HepG2 (cell line): ENCODE measurements at regions not wholly inside any gene's neighbourhood (a gene's known extent, or its start where the extent isn't known, plus 50 kb on each side); places are given as distances from the start of the nearest gene placed in this dataset.
A peak's percentile ranks its signal among the peaks of the same experiment; 100 is the strongest.

ENCODE experiments used
- AKAP8 ChIP-seq: sonication (generic); formaldehyde crosslinking; IDR thresholded peaks from 2 replicates; pipeline ENCODE4 v1.5.1; 2020; ENCODE audit warnings: mild to moderate bottlenecking, missing genetic modification reagents
- ATF1 ChIP-seq: IDR thresholded peaks from 2 replicates; pipeline ENCODE4 v1.6.1; 2016; ENCODE audit warnings: mild to moderate bottlenecking, control low read depth
- FOXJ3 ChIP-seq: sonication (generic); formaldehyde crosslinking; IDR thresholded peaks from 2 replicates; pipeline ENCODE4 v1.4.0; 2020; ENCODE audit warnings: missing genetic modification reagents, mild to moderate bottlenecking, borderline replicate concordance
- GABPA ChIP-seq, 2 experiments: IDR thresholded peaks; 2 replicates each; pipeline ENCODE4 v1.6.1; 2011 to 2016; ENCODE audit warnings: low read depth in 2 of 2, low read length in 1 of 2, missing biosample characterization in 1 of 2, missing genetic modification characterization in 1 of 2
- GLI4 ChIP-seq: sonication (generic); formaldehyde crosslinking; IDR thresholded peaks from 2 replicates; pipeline ENCODE4 v1.5.1; 2020; ENCODE audit warnings: missing genetic modification reagents, mild to moderate bottlenecking, moderate library complexity, borderline replicate concordance
- HMG20A ChIP-seq: IDR thresholded peaks from 2 replicates; pipeline ENCODE4 v1.6.1; 2016; ENCODE audit warnings: borderline replicate concordance
- MIER3 ChIP-seq: IDR thresholded peaks from 2 replicates; pipeline ENCODE4 v1.6.1; 2016; ENCODE audit warnings: missing compliant biosample characterization, borderline replicate concordance
- MXI1 ChIP-seq: IDR thresholded peaks from 3 replicates; pipeline ENCODE4 v1.6.1; 2012; ENCODE audit warnings: low read depth, low read length, inconsistent platforms, borderline replicate concordance
- NFIC ChIP-seq: IDR thresholded peaks from 2 replicates; pipeline ENCODE4 v1.6.1; 2012; ENCODE audit warnings: mild to moderate bottlenecking, low read length, inconsistent platforms
- PAXIP1 ChIP-seq: sonication (generic); formaldehyde crosslinking; conservative IDR thresholded peaks from 2 replicates; pipeline ENCODE4 v1.4.0; 2020; ENCODE audit warnings: mild to moderate bottlenecking, missing genetic modification reagents, moderate library complexity
- RARA ChIP-seq: IDR thresholded peaks from 2 replicates; pipeline ENCODE4 v1.6.1; 2016; ENCODE audit warnings: missing genetic modification reagents, missing compliant biosample characterization
- RCOR2 ChIP-seq: IDR thresholded peaks from 2 replicates; pipeline ENCODE4 v1.6.1; 2016; ENCODE audit warnings: missing biosample characterization, missing genetic modification reagents
- RFX3 ChIP-seq: IDR thresholded peaks from 2 replicates; pipeline ENCODE4 v1.6.1; 2016; ENCODE audit warnings: missing biosample characterization, missing genetic modification reagents
- RXRB ChIP-seq: IDR thresholded peaks from 2 replicates; pipeline ENCODE4 v1.6.1; 2016; ENCODE audit warnings: borderline replicate concordance, missing genetic modification reagents, missing compliant biosample characterization
- SMAD3 ChIP-seq: sonication (generic); formaldehyde crosslinking; IDR thresholded peaks from 2 replicates; pipeline ENCODE4 v1.4.0; 2020; ENCODE audit warnings: missing genetic modification reagents
- SOX13 ChIP-seq, 3 experiments: fragments of 450-650 bp in 1 of 3; sonication (generic) in 1 of 3; formaldehyde crosslinking in 1 of 3; IDR thresholded peaks in 2 of 3; conservative IDR thresholded peaks in 1 of 3; 2 replicates each; pipeline versions ENCODE4 v1.5.0 to v1.6.1; 2016 to 2020; ENCODE audit warnings: antibody characterized with exemption in 1 of 3, mild to moderate bottlenecking in 1 of 3, missing compliant biosample characterization in 1 of 3, missing genetic modification reagents in 1 of 3, moderate library complexity in 1 of 3
- TFE3 ChIP-seq: IDR thresholded peaks from 2 replicates; pipeline ENCODE4 v1.6.1; 2016
- TIGD3 ChIP-seq: sonication (generic); formaldehyde crosslinking; IDR thresholded peaks from 2 replicates; pipeline ENCODE4 v1.5.1; 2020; ENCODE audit warnings: mild to moderate bottlenecking, missing genetic modification reagents, borderline replicate concordance
- ZNF264 ChIP-seq: sonication (generic); formaldehyde crosslinking; IDR thresholded peaks from 2 replicates; pipeline ENCODE4 v1.4.0; 2020; ENCODE audit warnings: missing genetic modification reagents
- ZNF503 ChIP-seq: sonication (generic); formaldehyde crosslinking; IDR thresholded peaks from 2 replicates; pipeline ENCODE4 v1.4.0; 2020; ENCODE audit warnings: missing genetic modification reagents
- ZNF782 ChIP-seq: sonication (generic); formaldehyde crosslinking; IDR thresholded peaks from 2 replicates; pipeline ENCODE4 v1.4.0; 2020; ENCODE audit warnings: missing genetic modification reagents, mild to moderate bottlenecking, borderline replicate concordance
- ZSCAN20 ChIP-seq: sonication (generic); formaldehyde crosslinking; IDR thresholded peaks from 2 replicates; pipeline ENCODE4 v1.4.0; 2020; ENCODE audit warnings: missing genetic modification reagents, mild to moderate bottlenecking, borderline replicate concordance

GRCh38 chr3:148262980-148263379, 434.7 kb upstream of the AGTR1 start (continued):
- TF ChIP-seq GABPA (IDR thresholded peaks at IDR 0.05; ENCODE audit: low read depth, low read length) (no peak), GABPA (CRISPR knock-in tag; IDR thresholded peaks at IDR 0.05; ENCODE audit: low read depth) (no peak), GLI4 (CRISPR knock-in tag) (no peak), RCOR2 (CRISPR knock-in tag) (peak; percentile 36; the same call in 1 of the 2 replicates), SMAD3 (CRISPR knock-in tag) (peak; percentile 34; the same call in 1 of the 2 replicates), MXI1 (no peak), TIGD3 (CRISPR knock-in tag) (no peak), RFX3 (no peak), PAXIP1 (CRISPR knock-in tag) (peak; percentile 78), RXRB (CRISPR knock-in tag) (peak; percentile 45), SOX13 (IDR thresholded peaks at IDR 0.05) (peak; percentile 43; the same call in 1 of the 2 replicates), SOX13 (CRISPR knock-in tag; conservative IDR thresholded peaks at IDR 0.05 in 1 of 2, IDR thresholded peaks at IDR 0.05 in 1 of 2) (peak in 1 of 2 experiments; percentile 91; a peak in 2 of 4 replicates), ZNF503 (CRISPR knock-in tag) (no peak), ZNF782 (CRISPR knock-in tag) (no peak), ZSCAN20 (no peak), ATF1 (CRISPR knock-in tag) (peak; percentile 35; the same call in 1 of the 2 replicates), HMG20A (CRISPR knock-in tag) (peak; percentile 77; the same call in 1 of the 2 replicates), FOXJ3 (CRISPR knock-in tag) (peak; percentile 74; the same call in 1 of the 2 replicates), NFIC (peak; percentile 61; the same call in 1 of the 2 replicates), ZNF264 (CRISPR knock-in tag) (peak; percentile 80; the same call in 1 of the 2 replicates), AKAP8 (no peak), MIER3 (CRISPR knock-in tag) (no peak), TFE3 (CRISPR knock-in tag) (peak; percentile 47; the same call in 1 of the 2 replicates), RARA (CRISPR knock-in tag) (peak; percentile 59)
